ENCODE measurements at regions not wholly inside any gene's neighbourhood (a gene's known extent, or its start where the extent isn't known, plus 50 kb on each side); places are given as distances from the start of the nearest gene placed in this dataset.
A peak's percentile ranks its signal among the peaks of the same experiment; 100 is the strongest.

DNA sequence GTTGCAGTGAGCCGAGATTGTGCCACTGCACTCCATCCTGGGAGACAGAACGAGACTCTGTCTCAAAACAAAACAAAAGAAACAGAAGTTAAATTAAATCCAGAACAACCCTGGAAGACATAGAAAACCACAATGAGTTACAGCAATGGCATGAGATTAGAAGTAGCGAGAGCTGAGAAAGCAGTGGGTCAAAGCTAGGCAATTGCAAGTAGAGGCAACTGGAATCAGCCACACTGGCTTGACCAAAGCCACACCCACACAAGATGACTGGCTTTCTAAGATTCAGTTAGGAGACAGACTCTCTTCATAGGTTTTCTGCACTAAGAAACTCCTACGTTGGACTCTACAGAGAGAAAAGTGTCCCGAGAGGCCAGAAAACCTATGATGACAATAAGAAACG is 443.0 kb downstream of the GPM6A start:
- no peak for FAIRE-seq
- Histone ChIP-seq H3K27ac (ENCODE audit: low read depth, low read length) (no peak overlapping the region), H3K9me3 (ENCODE audit: insufficient read depth in 2 of 2, low read depth in 1 of 2, low read length in 1 of 2) (no peaks in the 10 kb centered on the region), H3K4me1 (replicated peaks in 1 of 4; ENCODE audit: control insufficient read depth in 3 of 4, insufficient read depth in 4 of 4, low read length in 3 of 4) (no peaks in the 10 kb centered on the region), H4K5ac (ENCODE audit: insufficient read length, low read depth, low read length) (no peak overlapping the region), H3K18ac (ENCODE audit: extremely low read depth, low read length) (no peak overlapping the region), H2BK12ac (ENCODE audit: low read depth, low read length) (no peak overlapping the region), H3K36me3 (ENCODE audit: control insufficient read depth in 2 of 4, insufficient read depth in 4 of 4, low read length in 3 of 4) (no peaks in the 10 kb centered on the region), H2BK15ac (ENCODE audit: low read length) (no peak overlapping the region), H3K27me3 (replicated peaks in 1 of 4; ENCODE audit: control insufficient read depth in 3 of 4, extremely low read depth in 1 of 4, insufficient read depth in 3 of 4, low read length in 3 of 4) (no peaks in the 10 kb centered on the region), H3K4me2 (ENCODE audit: insufficient read depth in 1 of 2, low read depth in 2 of 2, low read length in 2 of 2) (no peak overlapping the region), H2AFZ (ENCODE audit: low read length) (peak overlapping the region; percentile 64; the same call in 1 of the 2 replicates), H3K14ac (ENCODE audit: insufficient read length) (no peak overlapping the region), H3K79me2 (ENCODE audit: control insufficient read depth in 1 of 2, insufficient read depth in 2 of 2, low read length in 2 of 2) (no peaks in the 10 kb centered on the region), H2AK5ac (ENCODE audit: low read depth, low read length) (no peak overlapping the region), H2BK20ac (ENCODE audit: low read length) (no peak overlapping the region), H3K79me1 (ENCODE audit: low read depth, low read length) (no peaks in the 10 kb centered on the region), H3K4me3 (ENCODE audit: extremely low read depth in 1 of 4, insufficient read depth in 2 of 4, low read depth in 3 of 4, low read length in 4 of 4) (no peak overlapping the region), H2BK120ac (replicated peaks; ENCODE audit: low read depth, low read length) (no peak overlapping the region), H3K23ac (ENCODE audit: insufficient read length) (no peak overlapping the region), H3K4ac (replicated peaks; ENCODE audit: insufficient read length, low read depth, low read length) (no peak overlapping the region), H3K56ac (replicated peaks; ENCODE audit: insufficient read length, low read depth, low read length) (no peak overlapping the region), H4K8ac (ENCODE audit: extremely low read depth, insufficient read depth, low read length) (no peak overlapping the region), H2BK5ac (ENCODE audit: low read depth, low read length) (no peak overlapping the region), H3K9ac (replicated peaks in 1 of 4; ENCODE audit: extremely low read depth in 1 of 4, low read depth in 3 of 4, low read length in 3 of 4) (no peak overlapping the region), H4K91ac (replicated peaks; ENCODE audit: insufficient read length, low read length) (no peak overlapping the region), H3K23me2 (ENCODE audit: low read depth, low read length) (no peaks in the 10 kb centered on the region), H4K20me1 (replicated peaks in 1 of 2; ENCODE audit: control insufficient read depth in 1 of 2, insufficient read depth in 2 of 2, low read length in 2 of 2) (no peaks in the 10 kb centered on the region)
- ChIA-PET CTCF (ENCODE audit: partially characterized antibody) (no interaction called here), POLR2A (ENCODE audit: partially characterized antibody) (no interaction called here)
- 95% methylated on average over 6 of the region's 6 CpGs; no CpG with 5 or more reads in 1 of the 2 experiments for WGBS, 2 experiments (ENCODE audit: extremely low coverage in 1 of 2, insufficient coverage in 1 of 2, insufficient read length in 1 of 2, insufficient replicate concordance in 2 of 2, low coverage in 1 of 2, low lambda C conversion rate in 2 of 2, missing lambda C conversion rate in 1 of 2)
- DNase-seq (ENCODE audit: low read depth in 1 of 2, low spot score in 2 of 2), result no peak
- TF ChIP-seq YY1 (IDR thresholded peaks at IDR 0.05; ENCODE audit: low read depth, low read length), result no peak
- no peak for TF ChIP-seq SP1 (IDR thresholded peaks at IDR 0.05; ENCODE audit: low read depth, low read length)
- no peak for TF ChIP-seq KDM5A (IDR thresholded peaks at IDR 0.05; ENCODE audit: low read length)
- TF ChIP-seq EZH2 (IDR thresholded peaks at IDR 0.05; ENCODE audit: low read depth, low read length, severe bottlenecking), result no peak
- TF ChIP-seq CTBP2 (IDR thresholded peaks at IDR 0.05; ENCODE audit: borderline replicate concordance, insufficient read depth, insufficient read length, low read length), result no peak
- no peak for TF ChIP-seq SAP30 (IDR thresholded peaks at IDR 0.05; ENCODE audit: insufficient read depth, insufficient replicate concordance, low read length)
- TF ChIP-seq HDAC6 (IDR thresholded peaks at IDR 0.05; ENCODE audit: low read depth, low read length), result no peak
- no peak for TF ChIP-seq CBX5 (IDR thresholded peaks at IDR 0.05; ENCODE audit: low read depth, low read length)
- no peak for TF ChIP-seq POLR2AphosphoS5 (IDR thresholded peaks at IDR 0.05; ENCODE audit: low read depth, low read length)
- TF ChIP-seq GABPA (IDR thresholded peaks at IDR 0.05; ENCODE audit: borderline replicate concordance, insufficient read depth, low read length), result no peak
- TF ChIP-seq CEBPB (IDR thresholded peaks at IDR 0.05; ENCODE audit: low read depth, low read length), result no peak

Data from H1 (cell line).